Neural cell (in vitro differentiated cells): ENCODE measurements at regions not wholly inside any gene's neighbourhood (a gene's known extent, or its start where the extent isn't known, plus 50 kb on each side); places are given as distances from the start of the nearest gene placed in this dataset.

Experiments used
- EP300 ChIP-seq: fragments of 450-650 bp; conservative IDR thresholded peaks from 2 replicates; pipeline ENCODE4 v1.6.1; 2014; ENCODE audit warnings: antibody characterized with exemption, mild to moderate bottlenecking, moderate library complexity; ENCODE audit not compliant: poor library complexity, severe bottlenecking
- POLR2AphosphoS5 ChIP-seq: IDR thresholded peaks from 2 replicates; pipeline ENCODE4 v1.6.1; 2012
- TF ChIP-seq, protein P1 (sequence below): fragments of 450-650 bp; IDR thresholded peaks from 2 replicates; pipeline ENCODE4 v1.5.1; 2014; ENCODE audit warnings: antibody characterized with exemption, mild to moderate bottlenecking, moderate library complexity; ENCODE audit not compliant: poor library complexity, severe bottlenecking

DNA sequence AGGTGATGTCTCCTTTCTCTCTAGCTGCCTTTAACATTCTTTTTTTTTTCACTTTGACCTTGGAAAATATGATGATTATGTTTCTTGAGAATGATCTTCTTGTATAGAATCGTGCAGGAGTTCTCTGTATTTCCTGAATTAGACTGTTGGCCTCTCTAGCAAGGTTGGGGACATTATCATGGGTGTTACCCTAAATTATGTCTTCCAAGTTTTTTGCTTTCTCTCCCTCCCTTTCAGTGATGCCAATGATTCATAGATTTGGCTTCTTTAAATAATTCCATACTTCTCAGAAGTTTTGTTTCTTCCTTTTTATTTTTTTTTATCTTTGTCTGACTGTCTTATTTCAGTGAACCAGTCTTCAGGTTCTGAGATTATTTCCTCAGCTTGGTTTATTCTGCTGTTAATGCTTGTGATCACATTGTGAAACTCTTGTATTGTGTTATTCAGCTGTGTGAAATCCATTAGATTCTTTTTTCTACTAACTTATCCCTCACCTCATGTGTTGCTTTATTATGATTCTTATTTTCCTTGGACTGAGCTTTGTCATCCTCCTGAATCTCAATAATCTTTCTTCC is 268.4 kb upstream of the NRIP1 start:
- TF ChIP-seq, protein P1, sequence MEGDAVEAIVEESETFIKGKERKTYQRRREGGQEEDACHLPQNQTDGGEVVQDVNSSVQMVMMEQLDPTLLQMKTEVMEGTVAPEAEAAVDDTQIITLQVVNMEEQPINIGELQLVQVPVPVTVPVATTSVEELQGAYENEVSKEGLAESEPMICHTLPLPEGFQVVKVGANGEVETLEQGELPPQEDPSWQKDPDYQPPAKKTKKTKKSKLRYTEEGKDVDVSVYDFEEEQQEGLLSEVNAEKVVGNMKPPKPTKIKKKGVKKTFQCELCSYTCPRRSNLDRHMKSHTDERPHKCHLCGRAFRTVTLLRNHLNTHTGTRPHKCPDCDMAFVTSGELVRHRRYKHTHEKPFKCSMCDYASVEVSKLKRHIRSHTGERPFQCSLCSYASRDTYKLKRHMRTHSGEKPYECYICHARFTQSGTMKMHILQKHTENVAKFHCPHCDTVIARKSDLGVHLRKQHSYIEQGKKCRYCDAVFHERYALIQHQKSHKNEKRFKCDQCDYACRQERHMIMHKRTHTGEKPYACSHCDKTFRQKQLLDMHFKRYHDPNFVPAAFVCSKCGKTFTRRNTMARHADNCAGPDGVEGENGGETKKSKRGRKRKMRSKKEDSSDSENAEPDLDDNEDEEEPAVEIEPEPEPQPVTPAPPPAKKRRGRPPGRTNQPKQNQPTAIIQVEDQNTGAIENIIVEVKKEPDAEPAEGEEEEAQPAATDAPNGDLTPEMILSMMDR, result no peak
- TF ChIP-seq POLR2AphosphoS5, result no peak
- no peak for TF ChIP-seq EP300
